T47D (cell line): ENCODE measurements at regions not wholly inside any gene's neighbourhood (a gene's known extent, or its start where the extent isn't known, plus 50 kb on each side); places are given as distances from the start of the nearest gene placed in this dataset.
"Not testable (repeated sequence)": the region's sequence is repeated elsewhere in the genome, so short reads cannot be mapped to it uniquely, and the experiment has no call there.

ENCODE experiments used
- DNase-seq, 2 experiments: peaks; one replicate each; pipeline versions ENCODE4 v3.0.0 to v3.0.0-alpha.2; 2011 to 2012; ENCODE audit warnings: low read depth in 1 of 2, low spot score in 1 of 2
- JUND ChIP-seq: IDR thresholded peaks from 2 replicates; pipeline ENCODE4 v1.6.1; 2012; ENCODE audit warnings: low read depth
- in situ Hi-C: cut with HindIII; loops from 2 replicates; pipeline ENCODE4 v1.10.0; 2016; ENCODE audit warnings: low sequenced_read_pairs, low pct_unique_long_range_greater_than_20kb

DNA sequence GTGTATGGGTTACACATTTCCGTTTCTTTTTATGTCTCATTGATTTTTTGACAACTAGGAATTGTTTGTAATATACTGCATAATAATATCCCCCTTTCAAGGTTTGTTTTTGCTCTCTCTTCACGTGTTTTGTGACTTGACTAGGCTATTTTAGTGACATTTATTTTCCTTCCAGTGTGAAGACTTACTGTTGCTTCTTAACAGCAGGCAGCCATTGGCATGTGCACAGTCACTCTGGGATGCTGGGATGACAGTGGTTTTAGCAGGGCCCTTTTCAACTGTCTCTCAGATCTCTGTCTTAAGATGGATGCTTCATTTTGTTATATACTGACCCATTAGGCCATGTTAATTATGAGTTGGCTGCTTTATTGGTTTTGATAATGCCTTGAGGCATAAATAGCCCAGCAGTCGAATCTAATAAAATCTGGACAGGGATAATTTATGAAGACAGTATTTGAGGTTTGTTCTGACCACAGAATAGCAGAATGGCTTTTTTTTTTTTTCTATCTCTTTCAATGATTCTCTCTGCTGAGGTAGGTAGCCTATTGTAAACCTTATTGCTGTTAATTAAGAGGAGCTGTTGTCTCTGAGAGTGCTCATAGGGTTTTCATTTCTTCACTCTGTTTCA is 536.0 kb downstream of the GABRG2 start:
- in situ Hi-C loops, result no loop called here
- no peak for TF ChIP-seq JUND
- no peak for DNase-seq

DNA sequence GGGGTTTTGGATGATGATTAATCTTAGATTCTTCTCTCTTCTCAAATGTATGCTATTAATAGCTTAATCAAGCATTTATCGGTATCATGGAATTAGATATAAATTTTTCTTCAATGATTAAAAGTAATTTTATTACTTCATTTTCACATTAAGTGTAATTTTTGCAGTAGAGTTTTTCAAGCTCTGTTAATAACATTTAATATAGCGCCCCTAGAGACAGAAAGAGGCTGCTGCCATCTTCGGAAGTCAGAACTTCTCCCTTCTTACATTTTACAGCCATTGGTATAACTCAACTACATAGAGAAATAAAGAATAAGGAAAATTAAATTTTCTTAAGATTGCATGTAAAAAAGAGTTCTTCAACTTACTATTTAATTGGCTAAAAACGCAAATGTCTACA is 540.3 kb downstream of the GABRG2 start:
- in situ Hi-C loops, result no loop called here
- DNase-seq, result peak in 1 of 2 experiments; percentile 21
- TF ChIP-seq JUND, result no peak

DNA sequence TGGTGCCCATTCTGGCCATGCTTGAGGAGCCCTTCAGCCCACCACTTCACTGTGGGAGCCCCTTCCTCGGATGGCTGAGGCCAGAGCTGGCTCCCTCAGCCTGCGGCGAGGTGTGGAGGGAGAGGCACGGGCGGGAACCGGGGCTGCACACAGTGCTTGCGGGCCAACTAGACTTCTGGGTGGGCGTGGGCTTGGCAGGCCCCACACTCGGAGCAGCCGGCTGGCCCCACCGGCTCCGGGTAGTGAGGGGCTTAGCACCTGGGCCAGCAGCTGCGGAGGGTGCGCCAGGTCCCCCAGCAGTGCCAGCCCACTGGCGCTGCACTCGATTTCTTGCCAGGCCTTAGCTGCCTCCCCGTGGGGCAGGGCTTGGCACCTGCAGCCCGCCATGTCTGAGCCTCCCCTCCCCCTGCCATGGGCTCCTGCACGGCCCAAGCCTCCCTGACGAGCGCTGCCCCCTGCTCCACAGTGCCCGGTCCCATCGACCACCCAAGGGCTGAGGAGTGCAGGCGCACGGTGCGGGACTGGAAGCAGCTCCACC is 554.2 kb downstream of the GABRG2 start:
- DNase-seq, in situ Hi-C loops: not testable (repeated sequence)

DNA sequence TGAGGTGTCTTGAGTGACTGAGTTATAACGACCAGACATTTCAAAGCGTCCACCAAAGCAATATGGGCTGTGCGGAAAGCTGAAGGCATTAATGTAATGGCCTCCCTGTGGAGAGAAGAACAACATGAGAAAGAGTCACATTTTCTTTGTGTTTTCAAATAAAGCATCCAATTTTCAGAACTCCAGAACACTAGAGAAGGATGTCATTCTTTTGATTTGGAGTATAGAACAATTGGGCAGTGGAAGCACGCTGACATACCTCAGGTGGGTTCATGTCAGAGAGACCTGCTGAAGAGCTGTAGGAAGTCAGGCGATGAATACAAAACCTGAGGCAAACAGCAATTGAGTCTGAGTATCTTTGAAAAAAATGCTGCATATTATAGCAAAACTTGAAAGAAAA is 556.5 kb downstream of the GABRG2 start:
- in situ Hi-C loops, result no loop called here
- DNase-seq, result no peak
- no peak for TF ChIP-seq JUND

DNA sequence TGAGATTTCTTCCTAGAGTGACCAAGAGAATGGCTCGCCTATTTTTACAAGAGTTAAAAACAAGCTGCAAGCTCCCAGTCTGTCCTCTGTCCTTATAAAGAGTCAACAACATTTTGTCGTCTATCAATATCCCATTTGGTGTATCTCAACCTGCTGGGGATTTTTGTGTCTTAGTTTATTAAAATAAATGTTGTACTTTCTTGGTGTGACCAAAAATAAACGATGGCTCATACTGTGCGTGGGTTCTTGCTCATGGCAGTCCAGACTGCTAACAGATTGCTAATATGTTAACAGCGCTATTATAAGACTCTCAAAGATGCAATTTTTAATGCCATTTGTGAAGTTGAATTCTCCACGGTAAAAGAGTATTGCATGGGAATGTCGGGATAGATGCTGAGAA is 569.9 kb downstream of the GABRG2 start:
- TF ChIP-seq JUND, result no peak
- in situ Hi-C loops, result no loop called here
- DNase-seq, result no peak

DNA sequence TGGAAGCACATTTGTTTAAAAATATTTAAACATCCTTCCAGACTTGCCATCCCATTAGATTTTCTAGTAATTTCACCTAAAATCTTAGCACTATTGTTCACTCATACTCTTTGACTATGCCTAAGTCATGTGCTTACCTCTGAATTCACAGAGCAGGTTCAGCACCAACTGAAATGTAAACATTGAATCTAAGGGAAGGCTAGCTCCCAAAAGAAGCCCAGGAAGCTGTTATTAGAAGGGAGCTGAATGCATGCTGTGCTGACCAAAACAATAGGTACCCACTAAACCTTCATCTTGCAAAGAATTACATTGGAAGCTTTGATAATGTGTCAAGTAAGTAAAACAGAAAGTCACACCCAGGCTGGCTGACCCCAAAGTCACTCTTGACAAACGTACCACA is 571.3 kb downstream of the GABRG2 start:
- in situ Hi-C loops, result no loop called here
- peak in 1 of 2 experiments; percentile 39 for DNase-seq
- TF ChIP-seq JUND, result no peak

DNA sequence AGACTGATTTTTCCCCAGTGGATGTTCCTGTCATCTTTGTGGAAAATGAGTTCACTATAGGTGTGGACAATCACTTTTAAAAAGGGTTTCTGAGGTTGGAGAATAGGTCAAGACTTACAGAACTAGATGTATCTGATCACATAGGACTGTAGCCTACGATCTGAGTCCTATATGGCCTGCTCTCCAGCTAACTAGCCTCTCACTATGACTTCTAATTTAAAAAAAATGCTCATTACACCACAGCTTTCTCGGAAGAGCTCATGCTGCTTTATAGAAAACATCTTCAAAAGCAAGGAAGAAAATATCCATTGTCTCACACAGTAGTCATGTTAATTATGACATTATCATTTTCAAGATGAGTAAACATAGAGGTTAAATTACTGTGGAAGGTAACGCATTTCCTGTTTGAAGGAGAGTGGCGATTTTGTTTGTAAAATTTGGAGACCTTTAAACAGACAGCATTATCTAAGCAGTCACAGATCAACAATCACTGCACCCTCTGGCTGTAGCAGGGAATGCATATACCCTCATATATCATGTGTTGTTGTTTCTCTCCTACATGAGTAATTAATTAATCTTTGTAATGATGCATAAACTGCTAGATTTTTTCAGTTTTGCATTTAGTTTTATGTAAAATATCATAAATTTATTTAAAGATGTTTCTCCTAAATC is 573.7 kb downstream of the GABRG2 start:
- DNase-seq, result no peak

DNA sequence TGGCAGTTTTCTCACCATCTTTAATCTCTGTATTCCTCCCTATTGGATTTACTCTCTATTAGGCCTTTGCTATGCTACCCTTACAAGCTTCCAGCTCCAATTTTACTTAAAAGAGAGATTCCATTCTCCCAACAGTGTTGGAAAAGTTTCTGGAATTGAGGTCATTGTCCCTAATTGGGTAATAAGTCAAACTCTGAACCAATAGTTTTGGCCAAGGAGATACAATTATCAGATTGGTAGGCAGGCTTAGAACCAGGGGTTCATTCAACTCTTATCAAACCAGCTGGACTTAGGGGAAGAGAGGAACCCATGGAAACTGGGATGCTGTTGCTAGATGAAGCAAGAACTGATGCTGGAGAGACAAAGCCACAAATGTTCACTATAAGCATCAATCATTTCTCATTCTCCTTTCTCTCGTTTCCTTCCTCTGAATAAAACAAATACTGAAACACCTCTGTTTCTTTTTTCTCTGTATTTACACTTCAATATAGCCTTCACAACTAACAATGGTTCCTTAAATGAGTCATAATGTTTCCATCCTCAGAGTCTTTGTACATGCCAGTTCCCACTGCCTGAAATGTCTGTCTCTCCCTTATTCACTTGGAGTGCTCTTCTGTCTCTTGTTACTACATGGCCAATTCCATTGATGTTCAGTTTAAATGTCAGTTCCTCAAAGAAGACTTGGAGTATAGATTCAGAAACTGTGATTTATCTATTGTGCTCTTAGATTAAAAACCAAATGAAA is 587.3 kb downstream of the GABRG2 start:
- DNase-seq, result no peak
- TF ChIP-seq JUND, result no peak
- in situ Hi-C loops, result no loop called here

More for the DNA sequence above, 573.7 kb downstream of the GABRG2 start:
- in situ Hi-C loops, result no loop called here
- no peak for TF ChIP-seq JUND

DNA sequence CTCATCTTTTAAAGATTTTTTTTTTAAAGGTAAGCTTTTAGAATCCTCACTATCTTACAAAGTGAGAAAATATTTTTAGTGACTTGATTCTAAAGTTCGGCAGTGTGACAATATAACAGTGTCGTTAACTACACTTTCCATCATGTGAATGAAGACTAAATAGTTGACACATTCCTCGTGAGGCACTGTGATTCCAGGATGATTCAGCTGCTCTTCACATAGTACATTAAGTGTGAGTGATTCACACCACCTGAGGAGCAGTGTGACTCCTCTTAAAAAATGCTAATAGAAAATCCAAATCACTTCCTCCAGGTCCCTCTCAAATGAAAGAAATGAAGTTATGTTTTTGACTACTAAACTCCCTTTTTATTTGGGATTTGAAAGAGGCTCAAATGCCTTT is 589.5 kb downstream of the GABRG2 start:
- DNase-seq, result no peak
- in situ Hi-C loops, result no loop called here
- TF ChIP-seq JUND, result no peak

DNA sequence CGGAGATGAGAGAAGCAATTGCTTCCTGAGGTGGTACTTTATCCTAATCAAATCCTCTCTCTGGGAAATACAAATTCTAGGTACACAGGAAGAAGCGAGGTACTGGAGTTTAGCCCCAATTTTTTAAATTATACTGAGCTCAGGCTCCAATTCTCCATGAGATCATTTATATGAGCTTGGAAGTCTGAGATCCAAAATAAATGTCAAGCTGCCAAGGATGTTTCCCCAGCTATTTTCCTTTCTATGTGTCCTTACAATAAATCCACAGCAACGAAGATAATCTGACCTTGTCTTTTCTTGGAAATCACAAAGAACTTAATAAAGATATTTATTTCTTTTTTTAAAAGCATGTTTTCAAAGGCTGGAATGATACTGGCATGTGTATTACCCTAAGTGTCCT is 597.3 kb downstream of the GABRG2 start:
- in situ Hi-C loops, result no loop called here
- no peak for DNase-seq
- no peak for TF ChIP-seq JUND

DNA sequence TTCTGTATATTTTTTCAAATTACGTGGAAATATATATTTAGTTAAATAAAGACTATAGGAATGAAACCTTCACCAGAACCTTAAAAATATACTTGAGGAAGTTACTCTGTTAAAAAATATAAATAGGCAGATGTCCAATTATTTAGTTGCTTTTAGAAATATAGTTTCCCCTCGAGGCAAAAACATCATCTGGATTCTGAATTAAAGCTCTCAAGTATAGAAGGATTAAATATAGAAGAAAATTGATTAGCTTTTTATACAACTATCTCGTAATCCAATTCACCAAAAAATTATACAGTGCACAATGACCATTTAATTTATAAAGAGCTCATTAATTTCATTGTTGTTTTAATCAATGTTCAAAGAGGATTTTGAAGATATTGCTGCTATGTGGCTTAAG is 601.4 kb downstream of the GABRG2 start:
- TF ChIP-seq JUND, result no peak
- in situ Hi-C loops, result no loop called here
- no peak for DNase-seq

DNA sequence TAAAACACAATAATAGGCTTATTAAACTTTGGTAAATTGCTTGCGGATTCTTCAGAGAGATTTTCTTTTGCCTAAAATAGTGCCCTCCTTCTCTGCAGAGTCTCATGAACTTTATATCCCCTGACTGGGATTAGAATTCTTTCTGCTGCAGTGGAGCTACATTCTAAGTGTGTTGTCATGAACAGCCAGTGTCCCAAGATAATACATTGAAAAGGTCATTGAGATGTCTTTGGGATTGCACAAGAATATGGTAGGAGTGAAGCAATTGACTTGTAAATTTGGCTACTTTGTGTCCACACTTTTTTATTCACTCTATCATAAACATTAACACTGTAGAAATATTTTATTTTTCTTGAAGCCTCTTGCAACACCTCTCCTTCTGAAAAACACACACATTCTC is 604.5 kb downstream of the GABRG2 start:
- in situ Hi-C loops, result no loop called here
- no peak for TF ChIP-seq JUND
- no peak for DNase-seq

DNA sequence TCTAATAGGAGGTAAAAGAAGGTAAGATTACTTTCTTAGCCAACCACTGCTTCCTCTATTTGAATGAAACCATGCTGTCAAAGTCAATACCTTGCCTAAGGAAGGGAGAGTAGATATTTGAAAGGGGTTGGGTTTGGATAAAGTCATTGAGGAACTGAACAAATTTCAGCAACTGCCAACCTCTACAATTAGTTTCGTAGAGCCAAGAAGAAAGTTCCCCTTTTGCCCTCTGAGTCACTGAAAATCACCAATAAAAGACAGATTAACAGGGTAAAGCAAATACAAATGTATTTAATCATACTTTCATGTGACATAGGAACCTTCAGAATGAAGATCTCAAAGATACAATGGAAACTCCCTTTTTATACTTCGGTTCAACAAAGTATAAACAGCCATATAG is 615.7 kb downstream of the GABRG2 start:
- TF ChIP-seq JUND, result no peak
- no peak for DNase-seq
- in situ Hi-C loops, result no loop called here
